Thoracic aorta (tissue), 2 donors: ENCODE measurements at regions not wholly inside any gene's neighbourhood (a gene's known extent, or its start where the extent isn't known, plus 50 kb on each side); places are given as distances from the start of the nearest gene placed in this dataset.

Source experiments
- ATAC-seq: fragments of 150-250 bp; one replicate; pipeline ENCODE4 v1.8.0; 2017; ENCODE audit warnings: low read depth; ENCODE audit not compliant: insufficient number of reproducible peaks, low FRiP score
- DNase-seq: peaks from one replicate; pipeline ENCODE4 v3.0.0-alpha.2; 2020; ENCODE audit warnings: low spot score
- H3K27ac ChIP-seq, 2 donors: fragments of 200-600 bp; sonication (generic); 1 replicate in 1 of 2; 2 replicates in 1 of 2; pipeline ENCODE4 v1.5.1; 2016; ENCODE audit warnings: mild to moderate bottlenecking in 2 of 2, moderate library complexity in 2 of 2
- H3K27me3 ChIP-seq: fragments of 200-600 bp; sonication (generic); replicated peaks from 2 replicates; pipeline ENCODE4 v1.6.0; 2016; ENCODE audit warnings: mild to moderate bottlenecking; ENCODE audit not compliant: insufficient read depth
- H3K36me3 ChIP-seq: fragments of 200-600 bp; sonication (generic); one replicate; pipeline ENCODE4 v1.5.1; 2016
- H3K4me1 ChIP-seq, 2 donors: fragments of 200-600 bp; sonication (generic); 1 replicate in 1 of 2; 2 replicates in 1 of 2; pipeline versions ENCODE4 v1.5.1 to v1.6.0; 2016; ENCODE audit warnings: low read depth in 2 of 2, mild to moderate bottlenecking in 1 of 2; ENCODE audit not compliant: control insufficient read depth in 1 of 2
- H3K4me3 ChIP-seq: fragments of 200-600 bp; sonication (generic); 2 replicates; pipeline ENCODE4 v1.5.1; 2016; ENCODE audit warnings: mild to moderate bottlenecking
- H3K9me3 ChIP-seq: fragments of 200-600 bp; sonication (generic); 2 replicates; pipeline ENCODE4 v1.5.1; 2016
- CTCF ChIP-seq: fragments of 200-600 bp; sonication (generic); IDR thresholded peaks from one replicate; pipeline ENCODE4 v1.5.1; 2019; ENCODE audit warnings: antibody characterized with exemption

- H3K4me3 ChIP-seq = no peak overlapping the region
- H3K36me3 ChIP-seq = no peaks in the 10 kb centered on the region
- ATAC-seq = no peak
- no peak for TF ChIP-seq CTCF
- H3K9me3 ChIP-seq = no peaks in the 10 kb centered on the region
- no peak for DNase-seq
- no peaks in the 10 kb centered on the region for H3K27me3 ChIP-seq
- peaks cover 6 to 20% of the 10 kb centered on the region in 2 donors for H3K4me1 ChIP-seq
- H3K27ac ChIP-seq = no peak overlapping the region
These were observed 337.5 kb upstream of the CITED2 start for GRCh38 chr6:139711804-139712585.

GRCh38 chr6:139710556-139710955 lies 336.1 kb upstream of the CITED2 start:
- no peak for ATAC-seq
- Histone ChIP-seq H3K27me3 (no peaks in the 10 kb centered on the region), H3K36me3 (no peaks in the 10 kb centered on the region), H3K4me1 (peaks cover 6 to 20% of the 10 kb centered on the region in 2 donors), H3K27ac (no peak overlapping the region), H3K9me3 (no peaks in the 10 kb centered on the region), H3K4me3 (no peak overlapping the region)
- no peak for TF ChIP-seq CTCF
- no peak for DNase-seq

- TF ChIP-seq CTCF = no peak
- H3K9me3 ChIP-seq = no peaks in the 10 kb centered on the region
- DNase-seq (no peak), ATAC-seq (no peak)
- no peaks in the 10 kb centered on the region for H3K27me3 ChIP-seq
- no peaks in the 10 kb centered on the region for H3K36me3 ChIP-seq
- H3K27ac ChIP-seq = peak overlapping the region in 1 of 2 donors; percentile 14
- peaks cover 6 to 20% of the 10 kb centered on the region in 2 donors for H3K4me1 ChIP-seq
- H3K4me3 ChIP-seq = peak overlapping the region; percentile 39
These were observed 334.1 kb upstream of the CITED2 start for GRCh38 chr6:139708337-139709199.

GRCh38 chr6:139706912-139707311 lies 332.5 kb upstream of the CITED2 start:
- DNase-seq (no peak), ATAC-seq (no peak)
- no peaks in the 10 kb centered on the region for H3K9me3 ChIP-seq
- H3K27me3 ChIP-seq = no peaks in the 10 kb centered on the region
- H3K36me3 ChIP-seq = no peaks in the 10 kb centered on the region
- H3K27ac ChIP-seq = no peak overlapping the region
- H3K4me1 ChIP-seq = peaks cover 6 to 20% of the 10 kb centered on the region in 2 donors
- no peak for TF ChIP-seq CTCF
- no peak overlapping the region for H3K4me3 ChIP-seq

GRCh38 chr6:139705284-139705683 lies 330.8 kb upstream of the CITED2 start:
- TF ChIP-seq CTCF = no peak
- H3K36me3 ChIP-seq = no peaks in the 10 kb centered on the region
- no peak overlapping the region for H3K4me3 ChIP-seq
- DNase-seq (no peak), ATAC-seq (no peak)
- H3K27ac ChIP-seq = no peak overlapping the region
- H3K27me3 ChIP-seq = no peaks in the 10 kb centered on the region
- no peaks in the 10 kb centered on the region for H3K9me3 ChIP-seq
- peaks cover 6 to 15% of the 10 kb centered on the region in 2 donors for H3K4me1 ChIP-seq
